GM18870 (cell line): ENCODE measurements at regions not wholly inside any gene's neighbourhood (a gene's known extent, or its start where the extent isn't known, plus 50 kb on each side); places are given as distances from the start of the nearest gene placed in this dataset.

ENCODE experiments used
- ATAC-seq: cut with Tn5 transposase; IDR thresholded peaks from one replicate; pipeline ENCODE4 v1.9.1; 2021; ENCODE audit warnings: moderate library complexity; ENCODE audit not compliant: unreplicated experiment

- ATAC-seq: peak; percentile 93
These were observed 313.8 kb downstream of the ENC1 start for GRCh38 chr5:74326571-74327338.

DNA sequence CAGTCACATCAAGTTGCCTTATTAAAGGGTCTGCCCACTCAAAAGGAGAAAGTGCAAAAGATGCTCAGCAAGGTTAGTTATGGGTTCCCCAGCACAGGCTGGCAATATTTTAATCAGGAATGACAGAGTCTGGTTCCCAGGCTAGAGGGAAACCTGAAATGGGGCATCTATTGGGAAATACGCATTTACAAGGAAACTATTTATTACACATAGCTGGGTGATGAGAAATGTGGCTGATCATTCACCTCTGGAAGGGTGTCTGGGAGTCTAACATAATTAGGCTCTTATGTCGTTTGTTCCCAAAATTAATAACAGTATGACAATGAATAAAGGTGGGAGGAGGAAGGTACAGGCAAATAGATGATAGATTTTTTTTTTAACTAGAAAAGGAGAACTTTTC lies 314.7 kb downstream of the ENC1 start:
- no peak for ATAC-seq

DNA sequence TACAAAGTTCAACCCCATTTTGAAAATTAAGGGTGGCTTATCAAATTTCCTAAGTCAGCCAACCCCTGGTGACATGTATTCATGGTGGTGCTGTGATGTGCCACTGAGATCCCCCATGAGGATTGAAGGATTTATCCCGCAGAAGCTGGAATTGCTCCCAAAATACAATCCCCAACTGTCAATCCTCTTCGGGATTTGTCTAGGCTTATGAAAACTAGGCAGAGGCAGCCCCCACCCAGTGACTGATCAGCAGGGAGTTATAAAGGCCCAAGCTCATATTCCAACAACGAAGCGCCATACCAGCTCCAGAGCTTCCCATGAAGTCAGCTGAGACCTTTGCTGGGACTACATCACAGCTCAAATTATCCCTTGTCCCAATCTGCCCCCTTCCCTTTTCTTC lies 316.0 kb downstream of the ENC1 start:
- ATAC-seq: no peak

GRCh38 chr5:74322944-74323343 lies 317.6 kb downstream of the ENC1 start:
- ATAC-seq: no peak

DNA sequence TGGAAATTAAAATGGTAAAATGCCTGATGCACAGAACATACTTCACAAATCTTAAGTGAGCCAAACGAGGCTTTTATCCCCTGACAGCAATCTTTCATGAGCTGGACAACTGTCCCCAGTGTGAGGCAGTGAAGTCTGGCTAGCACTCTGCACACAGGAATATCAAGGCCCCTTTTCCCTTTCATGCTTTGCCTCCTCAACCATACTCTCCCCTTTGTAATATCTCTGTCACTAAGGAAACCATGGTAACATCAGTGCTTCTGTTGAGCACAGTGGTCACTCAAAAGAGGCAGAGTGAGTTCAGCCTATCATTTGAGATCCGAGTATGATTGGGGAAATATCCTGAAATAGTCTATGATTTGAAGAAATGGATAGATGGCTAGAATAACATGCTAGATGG lies 318.3 kb downstream of the ENC1 start:
- ATAC-seq: no peak

DNA sequence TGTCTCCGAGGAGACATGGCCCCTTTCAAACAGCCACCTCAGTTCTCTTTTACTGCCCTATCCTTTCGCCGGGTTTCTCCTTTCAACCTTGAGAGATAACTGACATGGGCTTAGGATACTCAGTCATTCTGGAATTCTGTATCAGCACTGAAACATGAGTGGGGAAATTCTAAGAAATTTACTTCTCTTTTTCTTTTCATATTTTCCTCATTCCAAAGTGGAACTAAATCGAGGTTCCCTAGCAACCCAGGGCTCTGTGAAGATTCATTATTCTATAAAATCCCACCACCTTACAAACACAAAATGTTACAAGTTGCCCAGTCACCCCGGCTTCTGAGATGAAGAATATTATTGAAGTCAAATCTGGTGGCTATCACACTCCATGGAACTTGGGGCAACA lies 319.2 kb downstream of the ENC1 start:
- no peak for ATAC-seq

DNA sequence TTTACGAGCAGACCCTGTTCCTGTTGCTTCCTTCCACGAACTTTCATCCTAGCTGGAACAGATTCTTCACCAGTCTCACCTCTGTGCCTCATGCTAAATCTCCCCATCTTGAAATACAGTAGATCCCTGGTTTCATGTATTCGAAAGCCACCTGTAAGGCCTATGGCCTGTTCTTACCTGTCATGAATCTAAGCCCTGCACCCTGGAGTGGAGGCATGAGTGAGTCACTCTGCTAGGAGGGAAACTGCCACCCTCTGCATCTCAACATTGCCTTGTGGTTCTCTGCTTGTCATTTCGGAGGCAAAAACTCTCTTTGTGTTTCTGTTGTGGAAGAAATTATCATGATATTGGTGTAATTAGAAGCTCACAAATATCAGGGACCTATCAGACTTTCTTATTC lies 320.0 kb downstream of the ENC1 start:
- ATAC-seq: no peak

DNA sequence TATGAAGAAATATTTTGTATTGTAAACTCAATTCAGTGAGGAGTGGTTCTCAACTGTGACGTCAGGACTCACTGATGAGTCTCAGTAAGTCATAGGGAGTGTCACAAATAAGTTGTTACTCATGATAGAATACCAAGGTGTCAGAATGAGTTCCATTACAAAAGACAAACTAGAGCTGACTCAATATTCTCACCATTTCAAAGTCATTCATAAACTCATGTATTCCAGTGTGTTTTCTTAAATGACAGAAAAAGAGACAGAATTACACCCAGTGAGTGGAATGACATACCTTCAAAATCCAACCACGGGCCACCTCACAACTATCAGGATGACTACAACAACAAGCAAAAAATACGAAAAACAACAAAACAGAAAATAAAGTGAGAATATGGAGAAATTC lies 321.5 kb downstream of the ENC1 start:
- ATAC-seq: no peak

- peak; percentile 42 for ATAC-seq
These were observed 324.4 kb downstream of the ENC1 start for GRCh38 chr5:74316064-74316603.

DNA sequence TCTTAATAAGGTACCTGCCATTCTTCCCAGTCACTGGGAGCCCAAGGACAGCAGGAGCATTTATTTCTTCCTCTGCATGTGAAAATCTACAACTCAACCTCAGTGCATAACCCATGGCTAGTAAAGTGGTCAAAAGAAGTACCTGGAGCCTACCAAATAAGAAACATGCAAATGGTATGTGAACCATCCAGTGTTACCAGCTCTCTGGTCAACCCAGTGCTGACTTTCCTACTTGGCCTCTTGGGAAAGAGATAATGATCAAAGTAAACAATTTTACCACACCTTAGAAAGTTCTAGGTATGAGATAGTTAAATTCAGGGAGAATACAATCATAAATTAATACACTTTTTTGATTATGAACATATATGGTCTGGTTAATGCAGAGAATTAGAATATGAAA lies 325.6 kb downstream of the ENC1 start:
- no peak for ATAC-seq

DNA sequence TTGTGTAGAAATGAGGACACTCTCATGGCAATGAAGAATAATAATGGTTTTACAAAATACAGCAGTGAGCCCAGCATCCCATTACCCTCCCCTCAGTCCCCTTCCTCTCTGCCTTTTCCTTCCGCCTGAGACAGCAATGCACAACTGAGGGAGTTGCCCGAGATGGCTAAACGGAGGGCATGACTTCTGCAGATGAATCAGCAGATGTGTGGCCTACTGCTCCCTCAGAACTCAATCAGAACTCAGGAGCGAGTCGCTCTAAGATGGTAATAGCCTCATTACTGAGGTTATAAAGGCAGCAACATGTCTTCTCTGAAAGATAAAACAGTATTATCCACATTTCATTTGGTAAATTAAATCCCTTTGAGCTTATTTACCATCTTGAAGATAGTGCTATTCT lies 326.6 kb downstream of the ENC1 start:
- ATAC-seq: no peak

DNA sequence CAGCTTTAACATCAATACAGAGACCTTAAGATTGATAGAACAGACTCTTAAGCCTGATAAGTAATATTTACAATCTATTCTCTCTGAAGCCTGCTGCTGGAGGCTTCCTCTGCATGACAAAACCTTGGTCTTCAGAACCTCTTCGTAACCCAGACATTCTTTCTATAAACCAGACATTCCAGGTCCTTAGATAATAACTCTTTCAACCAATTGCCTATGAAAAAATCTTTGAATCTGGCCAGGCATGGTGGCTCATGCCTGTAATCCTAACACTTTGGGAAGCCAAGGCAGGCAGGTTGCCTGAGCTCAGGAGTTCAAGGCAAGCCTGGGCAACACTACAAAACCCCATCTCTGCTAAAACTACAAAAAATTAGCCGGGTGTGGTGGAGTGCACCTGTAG lies 327.8 kb downstream of the ENC1 start:
- ATAC-seq: no peak

DNA sequence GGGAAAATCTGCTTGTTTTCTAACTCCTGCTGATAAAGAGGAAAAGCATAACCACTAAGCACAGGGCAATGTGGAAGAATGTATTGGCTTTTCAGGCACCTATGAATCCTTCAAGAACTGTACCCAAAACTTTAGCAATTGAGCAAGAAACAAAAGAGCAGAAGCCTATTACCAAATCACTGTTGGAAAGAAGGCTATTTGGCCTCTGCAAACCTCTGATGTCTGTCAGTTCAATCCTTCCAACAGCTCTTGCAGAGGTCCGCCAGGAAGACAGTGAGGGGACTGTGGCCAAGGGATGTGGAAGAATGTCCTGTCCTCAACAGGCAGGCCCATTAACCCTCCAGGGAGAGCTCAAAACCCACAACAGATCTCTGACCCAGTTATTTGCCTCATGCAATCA lies 328.6 kb downstream of the ENC1 start:
- no peak for ATAC-seq

DNA sequence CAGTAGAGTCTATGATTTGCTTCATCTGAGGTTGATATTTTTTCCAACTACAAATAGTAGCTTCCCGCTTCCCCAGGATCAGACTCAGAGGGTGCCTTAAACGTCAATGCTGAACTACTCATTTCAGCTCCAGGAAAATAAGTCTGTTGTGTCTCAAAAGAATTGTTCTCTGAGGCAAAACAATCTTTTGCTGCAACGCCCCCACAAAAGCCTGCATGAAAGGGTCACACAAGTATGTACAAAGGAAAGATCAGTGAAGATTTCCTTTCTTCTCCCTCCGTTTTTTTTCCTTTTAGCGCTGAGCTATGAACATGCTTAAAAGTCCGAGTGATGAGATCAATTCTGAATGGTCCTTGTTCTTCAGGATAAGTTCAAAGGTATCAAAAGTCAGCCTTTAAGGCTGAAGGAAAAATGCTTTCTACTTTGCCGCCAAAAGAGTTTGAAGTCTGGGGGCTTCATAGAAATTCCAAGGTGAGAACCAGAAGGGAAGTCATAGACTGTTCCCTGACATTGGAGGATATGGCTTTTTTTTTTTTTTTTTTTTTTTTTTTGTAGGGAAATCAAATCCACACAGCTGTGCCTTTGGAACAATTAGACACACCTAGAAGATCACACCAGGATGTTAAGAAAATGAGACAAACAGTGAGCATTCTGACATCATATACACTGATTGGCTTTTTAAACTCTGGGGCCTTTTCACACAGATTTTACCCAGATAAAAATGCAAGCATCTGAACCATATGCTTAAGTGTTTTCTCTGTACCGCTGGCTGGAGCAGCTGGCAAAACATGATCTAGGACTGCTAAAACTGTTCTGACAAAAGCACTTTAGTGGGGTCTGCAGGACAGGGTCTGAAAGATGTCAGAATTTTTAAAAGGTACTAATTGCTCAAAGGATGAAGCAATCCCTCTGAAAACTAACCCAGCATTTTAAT lies 329.3 kb downstream of the ENC1 start:
- no peak for ATAC-seq

- no peak for ATAC-seq
These were observed 330.1 kb downstream of the ENC1 start for GRCh38 chr5:74310386-74310785.

- ATAC-seq: no peak
These were observed 331.5 kb downstream of the ENC1 start for GRCh38 chr5:74309050-74309449.

DNA sequence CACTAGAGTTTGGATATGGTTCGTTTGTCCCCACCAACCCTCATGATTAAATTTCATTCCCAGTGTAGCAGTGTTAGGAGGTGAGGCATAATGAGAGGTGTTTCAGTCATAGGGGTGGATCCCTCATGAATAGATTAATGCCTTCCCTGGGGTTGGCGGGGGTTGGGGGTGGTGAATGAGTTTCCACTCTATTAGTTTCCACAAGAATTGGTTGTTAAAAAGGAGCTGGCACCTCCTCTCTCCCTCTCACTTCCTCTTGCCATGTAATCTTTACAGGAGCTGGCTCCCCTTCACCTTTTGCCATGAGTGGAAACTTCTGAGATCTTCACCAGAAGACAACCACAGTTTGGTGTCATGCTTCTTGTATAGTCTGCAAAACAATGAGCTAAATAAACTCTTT lies 333.7 kb downstream of the ENC1 start:
- no peak for ATAC-seq

- ATAC-seq: no peak
These were observed 336.0 kb downstream of the ENC1 start for GRCh38 chr5:74304536-74304935.

DNA sequence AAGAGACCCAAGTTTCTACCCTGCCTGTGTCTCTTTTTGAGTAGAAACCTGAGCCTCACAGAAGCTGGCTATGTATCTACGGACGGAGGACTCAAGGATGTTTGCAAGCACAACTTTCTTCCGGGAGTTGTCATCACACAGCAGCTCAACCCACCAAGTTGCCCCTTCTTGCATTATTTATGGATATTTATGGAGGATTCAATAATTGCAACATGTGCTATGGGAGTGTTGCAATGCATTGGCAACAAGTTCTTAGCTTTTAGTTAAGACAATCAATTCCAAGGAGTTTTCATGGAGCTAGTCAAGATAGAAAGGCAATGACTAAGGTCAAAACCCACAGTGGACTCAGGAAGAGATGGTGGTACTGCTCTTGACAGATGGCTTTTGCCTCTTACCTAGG lies 336.9 kb downstream of the ENC1 start:
- ATAC-seq: no peak

DNA sequence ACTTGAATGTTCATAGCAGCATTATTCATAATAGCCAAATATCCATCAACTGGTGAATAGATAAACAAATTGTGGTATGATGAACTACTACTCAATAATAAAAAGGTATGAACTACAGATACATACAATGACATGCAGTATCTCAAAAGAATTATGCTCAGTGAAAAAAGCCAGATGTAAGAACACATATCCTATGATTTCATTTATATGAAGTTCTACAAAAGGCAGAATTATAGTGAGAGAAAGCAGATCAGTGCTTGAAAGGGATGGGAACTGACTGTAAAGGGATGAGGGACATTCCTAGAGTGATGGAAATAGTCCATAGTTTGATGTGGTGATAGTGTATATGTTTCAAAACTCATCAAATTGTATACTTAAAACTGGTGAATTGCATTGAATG lies 339.0 kb downstream of the ENC1 start:
- no peak for ATAC-seq

DNA sequence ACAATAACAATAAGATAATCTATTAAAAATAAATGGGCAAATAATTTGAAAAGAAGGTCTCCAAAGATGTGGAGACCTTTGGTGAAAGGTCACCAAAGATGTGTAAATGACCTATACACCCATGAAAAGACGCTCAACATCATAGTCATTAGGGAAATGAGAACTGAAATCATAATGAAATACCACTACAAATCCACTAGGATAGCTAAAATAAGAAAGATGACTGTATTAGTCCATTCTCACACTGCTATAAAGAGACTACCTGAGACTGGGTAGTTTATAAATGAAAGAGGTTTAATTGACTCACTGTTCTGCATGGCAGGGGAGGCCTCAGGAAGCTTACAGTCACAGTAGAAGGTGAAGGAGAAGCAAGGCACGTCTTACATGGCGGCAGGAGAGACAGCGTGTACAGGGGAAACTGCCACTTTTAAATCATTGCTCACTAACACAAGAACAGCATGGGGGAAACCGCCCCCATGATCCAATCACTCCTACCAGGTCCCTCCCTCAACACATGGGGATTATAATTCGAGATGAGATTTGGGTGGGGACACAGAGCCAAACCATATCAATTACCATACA lies 339.6 kb downstream of the ENC1 start:
- no peak for ATAC-seq

DNA sequence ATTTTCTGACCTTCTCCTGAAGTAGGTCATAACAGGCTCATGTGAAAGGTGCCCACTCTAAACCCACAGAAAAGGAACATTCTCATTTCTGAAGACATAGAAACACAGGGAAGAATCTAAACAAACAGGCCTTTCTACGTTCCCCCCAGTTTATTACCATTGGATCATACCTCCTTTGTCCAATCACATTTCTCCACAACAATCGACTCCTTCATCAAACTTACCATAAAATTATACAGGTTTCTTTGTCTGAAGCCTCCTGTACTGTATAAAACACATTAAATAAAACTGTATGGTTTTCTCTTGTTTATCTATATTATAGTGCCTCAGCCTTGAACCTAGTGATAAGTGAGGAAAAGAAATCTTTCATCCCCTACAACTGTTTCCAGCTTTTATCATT lies 340.7 kb downstream of the ENC1 start:
- ATAC-seq: no peak
